ENCODE measurements at regions not wholly inside any gene's neighbourhood (a gene's known extent, or its start where the extent isn't known, plus 50 kb on each side); places are given as distances from the start of the nearest gene placed in this dataset.
"Not testable (repeated sequence)": the region's sequence is repeated elsewhere in the genome, so short reads cannot be mapped to it uniquely, and the experiment has no call there.

DNA sequence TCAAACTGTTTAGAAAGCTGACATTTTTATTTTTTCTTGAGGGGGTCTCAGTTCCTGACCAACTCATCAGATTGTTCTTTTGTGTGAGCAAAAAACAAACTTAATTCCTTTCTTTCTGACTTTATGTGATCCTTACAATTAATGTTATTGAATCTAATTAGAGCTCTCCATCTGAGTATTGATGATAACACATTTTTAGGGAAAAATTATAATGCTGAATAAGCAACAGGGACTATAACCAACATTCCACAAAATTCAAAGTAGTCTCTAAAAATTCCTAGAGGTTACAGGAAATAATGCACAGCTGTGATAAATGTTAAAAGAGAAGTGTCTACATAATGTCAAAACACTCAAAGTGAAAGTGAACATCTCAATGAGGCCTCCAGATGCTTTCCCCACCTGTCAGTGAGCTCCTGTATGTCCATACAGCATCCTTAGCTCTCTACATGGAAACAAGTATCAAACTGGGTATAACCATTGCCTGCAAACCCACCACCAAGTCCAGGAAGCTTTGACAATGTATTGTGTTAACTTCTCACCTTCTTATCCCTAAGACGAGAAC, 786.0 kb upstream of the SLC39A10 start:
- Histone ChIP-seq H3K27ac (no peak overlapping the region), H3K4me3 (no peak overlapping the region)
- TF ChIP-seq, protein P1, sequence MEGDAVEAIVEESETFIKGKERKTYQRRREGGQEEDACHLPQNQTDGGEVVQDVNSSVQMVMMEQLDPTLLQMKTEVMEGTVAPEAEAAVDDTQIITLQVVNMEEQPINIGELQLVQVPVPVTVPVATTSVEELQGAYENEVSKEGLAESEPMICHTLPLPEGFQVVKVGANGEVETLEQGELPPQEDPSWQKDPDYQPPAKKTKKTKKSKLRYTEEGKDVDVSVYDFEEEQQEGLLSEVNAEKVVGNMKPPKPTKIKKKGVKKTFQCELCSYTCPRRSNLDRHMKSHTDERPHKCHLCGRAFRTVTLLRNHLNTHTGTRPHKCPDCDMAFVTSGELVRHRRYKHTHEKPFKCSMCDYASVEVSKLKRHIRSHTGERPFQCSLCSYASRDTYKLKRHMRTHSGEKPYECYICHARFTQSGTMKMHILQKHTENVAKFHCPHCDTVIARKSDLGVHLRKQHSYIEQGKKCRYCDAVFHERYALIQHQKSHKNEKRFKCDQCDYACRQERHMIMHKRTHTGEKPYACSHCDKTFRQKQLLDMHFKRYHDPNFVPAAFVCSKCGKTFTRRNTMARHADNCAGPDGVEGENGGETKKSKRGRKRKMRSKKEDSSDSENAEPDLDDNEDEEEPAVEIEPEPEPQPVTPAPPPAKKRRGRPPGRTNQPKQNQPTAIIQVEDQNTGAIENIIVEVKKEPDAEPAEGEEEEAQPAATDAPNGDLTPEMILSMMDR (IDR thresholded peaks at IDR 0.05): no peak
- DNase-seq (ENCODE audit: low spot score): no peak

DNA sequence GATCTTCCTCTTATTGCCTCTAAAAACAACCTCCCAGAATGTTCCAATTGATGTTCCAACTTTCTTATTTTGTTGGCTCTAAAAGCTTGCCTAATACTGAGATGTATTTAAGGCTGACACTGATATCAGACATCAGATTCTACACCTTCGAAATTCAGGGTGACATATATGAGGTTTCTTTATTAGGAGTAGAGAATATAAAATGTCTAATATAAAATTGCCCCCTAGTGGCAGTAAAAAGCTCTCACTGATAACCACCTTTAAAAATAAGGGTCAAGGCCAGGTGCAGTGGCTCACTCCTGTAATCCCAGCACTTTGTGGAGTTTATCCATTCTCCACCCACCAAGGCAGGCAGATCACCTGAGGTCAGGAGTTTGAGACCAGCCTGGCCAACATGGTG, 789.7 kb upstream of the SLC39A10 start:
- no peak for DNase-seq (ENCODE audit: low spot score)
- Histone ChIP-seq H3K27ac (no peak overlapping the region), H3K4me3 (no peak overlapping the region)
- TF ChIP-seq, protein P1 (IDR thresholded peaks at IDR 0.05): no peak

DNA sequence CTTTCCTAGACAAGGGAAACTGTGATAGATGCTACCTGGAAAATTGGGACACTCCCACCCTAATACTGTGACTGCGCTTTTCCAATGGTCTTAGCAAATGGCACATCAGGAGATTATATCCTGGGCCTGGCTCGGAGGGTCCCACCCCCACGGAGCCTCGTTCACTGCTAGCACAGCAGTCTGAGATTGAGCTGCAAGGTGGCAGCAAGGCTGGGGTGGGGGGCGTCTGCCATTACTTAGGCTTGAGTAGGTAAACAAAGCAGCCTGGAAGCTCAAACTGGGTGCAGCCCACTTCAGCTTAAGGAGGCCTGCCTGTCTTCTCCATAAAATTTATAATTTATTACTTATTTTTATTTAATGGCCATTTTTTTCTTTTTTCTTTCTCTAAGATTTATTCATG, 802.1 kb upstream of the SLC39A10 start:
- Histone ChIP-seq H3K27ac (no peak overlapping the region), H3K4me3 (no peak overlapping the region)
- DNase-seq (ENCODE audit: low spot score): no peak
- TF ChIP-seq, protein P1 (IDR thresholded peaks at IDR 0.05): no peak

DNA sequence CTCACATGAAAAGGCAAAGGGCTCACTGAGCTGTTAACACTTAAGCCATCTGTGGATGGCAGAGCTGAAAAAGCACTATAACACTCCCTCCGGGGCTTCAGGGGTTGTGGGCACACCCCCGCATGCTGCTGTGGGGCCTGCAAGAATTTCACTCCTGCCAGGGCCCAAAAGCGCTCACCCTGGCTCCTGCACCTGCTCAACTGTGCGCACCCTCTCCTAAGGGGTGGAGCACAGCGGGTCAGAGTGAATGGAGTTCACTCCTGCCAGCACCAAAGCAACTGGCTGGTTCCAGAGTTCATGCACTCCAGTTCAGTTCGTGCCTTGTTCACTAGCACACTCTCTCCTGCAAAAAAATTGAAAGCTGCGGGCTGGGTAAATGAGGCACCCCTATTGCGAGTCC, 814.2 kb upstream of the SLC39A10 start:
- DNase-seq (ENCODE audit: low spot score): no peak
- no peak overlapping the region for H3K27ac ChIP-seq
- TF ChIP-seq, protein P1 (IDR thresholded peaks at IDR 0.05): no peak
- H3K4me3 ChIP-seq: no peak overlapping the region

DNA sequence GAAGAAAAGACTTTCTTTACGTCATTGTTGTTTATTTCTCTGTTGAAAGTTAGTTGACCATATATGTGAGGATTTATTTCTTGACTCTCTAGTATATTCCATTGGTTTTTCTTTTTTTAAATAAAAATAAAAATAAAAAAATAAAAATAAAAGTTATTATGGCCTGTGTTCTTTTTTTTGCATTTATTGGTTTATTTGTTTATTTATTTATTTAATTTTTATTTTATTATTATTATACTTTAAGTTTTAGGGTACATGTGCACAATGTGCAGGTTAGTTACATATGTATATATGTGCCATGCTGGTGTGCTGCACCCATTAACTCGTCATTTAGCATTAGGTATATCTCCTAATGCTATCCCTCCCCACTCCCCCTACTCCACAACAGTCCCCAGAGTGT, 822.7 kb upstream of the SLC39A10 start:
- not testable (repeated sequence) for DNase-seq (ENCODE audit: low spot score); H3K27ac ChIP-seq; H3K4me3 ChIP-seq

DNA sequence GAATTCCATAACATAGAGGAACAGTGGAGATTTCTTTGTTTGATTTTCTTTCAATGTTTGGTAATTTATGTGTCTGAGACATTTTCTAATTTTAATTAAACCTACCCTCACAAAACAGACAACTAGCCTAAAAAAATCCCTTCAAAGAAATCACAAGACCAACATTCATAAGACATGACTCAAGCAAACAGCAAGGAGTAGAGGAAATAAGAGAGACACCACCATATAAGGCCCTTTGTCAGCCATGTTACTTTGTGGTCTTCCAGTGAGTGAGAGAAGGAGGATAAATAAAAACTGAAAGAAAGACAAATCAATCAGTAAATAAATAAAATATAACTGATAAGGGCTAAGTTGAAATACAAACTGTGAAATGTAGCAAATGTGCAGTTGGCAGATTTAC, 830.8 kb upstream of the SLC39A10 start:
- TF ChIP-seq, protein P1 (IDR thresholded peaks at IDR 0.05): no peak
- DNase-seq (ENCODE audit: low spot score): no peak
- no peak overlapping the region for H3K4me3 ChIP-seq
- H3K27ac ChIP-seq: no peak overlapping the region

DNA sequence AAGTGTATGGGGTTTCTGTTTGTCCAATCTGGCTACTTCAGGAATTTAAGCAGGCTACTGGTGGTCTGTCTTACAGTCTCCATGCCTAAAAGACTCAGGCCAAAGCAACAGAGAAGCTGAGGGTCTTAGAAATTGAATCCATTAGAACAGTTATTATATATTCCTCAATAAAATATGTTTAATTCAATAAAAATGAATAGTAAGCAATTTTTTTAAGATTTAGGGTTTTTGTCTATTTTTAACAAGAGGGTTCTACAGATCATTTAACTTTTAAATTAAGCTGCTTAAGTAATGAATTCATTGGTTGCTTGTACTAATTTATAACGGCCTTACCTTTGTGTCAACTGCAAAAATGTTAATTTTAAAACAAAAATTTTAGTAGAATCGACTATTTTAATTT, 832.6 kb upstream of the SLC39A10 start:
- no peak for DNase-seq (ENCODE audit: low spot score)
- Histone ChIP-seq H3K4me3 (no peak overlapping the region), H3K27ac (no peak overlapping the region)
- TF ChIP-seq, protein P1 (IDR thresholded peaks at IDR 0.05): no peak

DNA sequence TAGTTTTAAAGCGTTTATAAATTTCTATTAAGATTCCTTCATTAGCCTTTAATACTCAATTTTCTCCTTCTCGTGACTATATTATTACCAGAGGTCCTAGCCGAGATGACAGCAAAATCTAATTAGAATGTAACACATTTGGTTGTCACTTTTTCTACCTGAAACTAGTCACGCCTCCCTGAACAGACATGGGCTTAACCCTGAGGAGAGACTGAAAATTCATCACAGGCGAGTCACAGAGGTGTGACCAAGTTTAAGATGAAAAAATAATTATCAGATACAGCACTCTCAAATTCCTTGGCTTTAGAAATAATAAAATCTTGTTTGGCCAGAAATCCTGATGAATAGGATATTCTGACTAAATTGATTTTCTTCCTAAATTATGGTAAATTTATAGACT, 834.4 kb upstream of the SLC39A10 start:
- DNase-seq (ENCODE audit: low spot score): no peak
- H3K27ac ChIP-seq: no peak overlapping the region
- TF ChIP-seq, protein P1 (IDR thresholded peaks at IDR 0.05): no peak

More for the DNA sequence above, 834.4 kb upstream of the SLC39A10 start:
- no peak overlapping the region for H3K4me3 ChIP-seq
